ENCODE measurements at regions not wholly inside any gene's neighbourhood (a gene's known extent, or its start where the extent isn't known, plus 50 kb on each side); places are given as distances from the start of the nearest gene placed in this dataset.

GRCh38 chr9:20083390-20083789, 294.6 kb upstream of the SLC24A2 start:
- Histone ChIP-seq H2BK15ac (replicated peaks; ENCODE audit: low read depth) (no peak overlapping the region), H3K4me2 (ENCODE audit: low read length) (no peak overlapping the region), H3K27me3 (ENCODE audit: insufficient read depth, low read length, poor library complexity) (no peaks in the 10 kb centered on the region), H4K8ac (ENCODE audit: low read depth, low read length) (no peak overlapping the region), H3K18ac (ENCODE audit: low read length) (no peak overlapping the region), H3K36me3 (ENCODE audit: control insufficient read depth, insufficient read depth, low read length) (no peaks in the 10 kb centered on the region), H3K4me1 (ENCODE audit: control insufficient read depth, low read depth, low read length) (no peaks in the 10 kb centered on the region), H3K4ac (ENCODE audit: low read depth, low read length) (no peak overlapping the region), H3K27ac (ENCODE audit: low read depth, low read length) (no peak overlapping the region), H3K56ac (ENCODE audit: low read length) (no peak overlapping the region), H3K23ac (ENCODE audit: low read length) (no peak overlapping the region), H4K5ac (ENCODE audit: low read length) (no peak overlapping the region), H2AK5ac (ENCODE audit: low read length) (no peak overlapping the region), H3K79me2 (ENCODE audit: control insufficient read depth, insufficient read depth, low read length) (no peaks in the 10 kb centered on the region), H3K9ac (ENCODE audit: low read length) (no peak overlapping the region), H3K4me3 (ENCODE audit: low read length) (no peak overlapping the region), H3K79me1 (ENCODE audit: low read length) (no peaks in the 10 kb centered on the region), H2BK120ac (ENCODE audit: low read depth, low read length) (no peak overlapping the region), H2BK5ac (ENCODE audit: low read length) (no peak overlapping the region)
- no CpG with 5 or more reads among the region's 4 CpGs for WGBS (ENCODE audit: extremely low coverage, insufficient coverage, low lambda C conversion rate)
- DNase-seq = no peak

GRCh38 chr9:20082831-20083230, 294.0 kb upstream of the SLC24A2 start:
- no peak overlapping the region for H3K9ac ChIP-seq (ENCODE audit: low read length)
- H3K79me2 ChIP-seq (ENCODE audit: control insufficient read depth, insufficient read depth, low read length) = no peaks in the 10 kb centered on the region
- no peak overlapping the region for H3K4ac ChIP-seq (ENCODE audit: low read depth, low read length)
- no CpG with 5 or more reads among the region's 1 CpG for WGBS (ENCODE audit: extremely low coverage, insufficient coverage, low lambda C conversion rate)
- no peak overlapping the region for H3K4me2 ChIP-seq (ENCODE audit: low read length)
- no peaks in the 10 kb centered on the region for H3K4me1 ChIP-seq (ENCODE audit: control insufficient read depth, low read depth, low read length)
- H2BK120ac ChIP-seq (ENCODE audit: low read depth, low read length) = no peak overlapping the region
- H3K36me3 ChIP-seq (ENCODE audit: control insufficient read depth, insufficient read depth, low read length) = no peaks in the 10 kb centered on the region
- H2AK5ac ChIP-seq (ENCODE audit: low read length) = no peak overlapping the region
- no peak overlapping the region for H2BK15ac ChIP-seq (replicated peaks; ENCODE audit: low read depth)
- no peak overlapping the region for H3K4me3 ChIP-seq (ENCODE audit: low read length)
- no peak overlapping the region for H4K8ac ChIP-seq (ENCODE audit: low read depth, low read length)
- no peak overlapping the region for H2BK5ac ChIP-seq (ENCODE audit: low read length)
- no peak overlapping the region for H3K56ac ChIP-seq (ENCODE audit: low read length)
- H3K18ac ChIP-seq (ENCODE audit: low read length) = no peak overlapping the region
- H3K23ac ChIP-seq (ENCODE audit: low read length) = no peak overlapping the region
- DNase-seq = no peak
- no peak overlapping the region for H3K27ac ChIP-seq (ENCODE audit: low read depth, low read length)
- no peak overlapping the region for H4K5ac ChIP-seq (ENCODE audit: low read length)
- H3K27me3 ChIP-seq (ENCODE audit: insufficient read depth, low read length, poor library complexity) = no peaks in the 10 kb centered on the region
- H3K79me1 ChIP-seq (ENCODE audit: low read length) = no peaks in the 10 kb centered on the region

- H3K27ac ChIP-seq (ENCODE audit: low read depth, low read length) = no peak overlapping the region
- H2BK120ac ChIP-seq (ENCODE audit: low read depth, low read length) = no peak overlapping the region
- H3K4me2 ChIP-seq (ENCODE audit: low read length) = no peak overlapping the region
- no peak overlapping the region for H3K9ac ChIP-seq (ENCODE audit: low read length)
- H2BK5ac ChIP-seq (ENCODE audit: low read length) = no peak overlapping the region
- H3K18ac ChIP-seq (ENCODE audit: low read length) = no peak overlapping the region
- H3K4me1 ChIP-seq (ENCODE audit: control insufficient read depth, low read depth, low read length) = no peaks in the 10 kb centered on the region
- no peak overlapping the region for H3K56ac ChIP-seq (ENCODE audit: low read length)
- no peak overlapping the region for H4K8ac ChIP-seq (ENCODE audit: low read depth, low read length)
- H3K79me2 ChIP-seq (ENCODE audit: control insufficient read depth, insufficient read depth, low read length) = no peaks in the 10 kb centered on the region
- no peak overlapping the region for H2AK5ac ChIP-seq (ENCODE audit: low read length)
- no peak overlapping the region for H3K4me3 ChIP-seq (ENCODE audit: low read length)
- no peak overlapping the region for H2BK15ac ChIP-seq (replicated peaks; ENCODE audit: low read depth)
- no peaks in the 10 kb centered on the region for H3K27me3 ChIP-seq (ENCODE audit: insufficient read depth, low read length, poor library complexity)
- no CpG with 5 or more reads among the region's 3 CpGs for WGBS (ENCODE audit: extremely low coverage, insufficient coverage, low lambda C conversion rate)
- H3K79me1 ChIP-seq (ENCODE audit: low read length) = no peaks in the 10 kb centered on the region
- DNase-seq = no peak
- H3K23ac ChIP-seq (ENCODE audit: low read length) = no peak overlapping the region
- H3K36me3 ChIP-seq (ENCODE audit: control insufficient read depth, insufficient read depth, low read length) = no peaks in the 10 kb centered on the region
- H4K5ac ChIP-seq (ENCODE audit: low read length) = no peak overlapping the region
- H3K4ac ChIP-seq (ENCODE audit: low read depth, low read length) = no peak overlapping the region
Measured at GRCh38 chr9:20082406-20082805, 293.6 kb upstream of the SLC24A2 start.

- no peak overlapping the region for H2BK15ac ChIP-seq (replicated peaks; ENCODE audit: low read depth)
- no peak overlapping the region for H4K5ac ChIP-seq (ENCODE audit: low read length)
- no peak overlapping the region for H3K4me2 ChIP-seq (ENCODE audit: low read length)
- H3K56ac ChIP-seq (ENCODE audit: low read length) = no peak overlapping the region
- H3K4me1 ChIP-seq (ENCODE audit: control insufficient read depth, low read depth, low read length) = no peaks in the 10 kb centered on the region
- no peak overlapping the region for H3K23ac ChIP-seq (ENCODE audit: low read length)
- no peak overlapping the region for H4K8ac ChIP-seq (ENCODE audit: low read depth, low read length)
- no peak overlapping the region for H2BK120ac ChIP-seq (ENCODE audit: low read depth, low read length)
- H3K36me3 ChIP-seq (ENCODE audit: control insufficient read depth, insufficient read depth, low read length) = no peaks in the 10 kb centered on the region
- no peak overlapping the region for H3K4me3 ChIP-seq (ENCODE audit: low read length)
- H3K9ac ChIP-seq (ENCODE audit: low read length) = no peak overlapping the region
- no peaks in the 10 kb centered on the region for H3K79me1 ChIP-seq (ENCODE audit: low read length)
- H2BK5ac ChIP-seq (ENCODE audit: low read length) = no peak overlapping the region
- H3K27me3 ChIP-seq (ENCODE audit: insufficient read depth, low read length, poor library complexity) = no peaks in the 10 kb centered on the region
- H3K79me2 ChIP-seq (ENCODE audit: control insufficient read depth, insufficient read depth, low read length) = no peaks in the 10 kb centered on the region
- no peak for DNase-seq
- H3K4ac ChIP-seq (ENCODE audit: low read depth, low read length) = no peak overlapping the region
- no peak overlapping the region for H3K27ac ChIP-seq (ENCODE audit: low read depth, low read length)
- H3K18ac ChIP-seq (ENCODE audit: low read length) = no peak overlapping the region
- no peak overlapping the region for H2AK5ac ChIP-seq (ENCODE audit: low read length)
Measured at GRCh38 chr9:20078246-20078645, 289.4 kb upstream of the SLC24A2 start.

- Histone ChIP-seq H2AK5ac (ENCODE audit: low read length) (no peak overlapping the region), H3K9ac (ENCODE audit: low read length) (no peak overlapping the region), H3K4me3 (ENCODE audit: low read length) (no peak overlapping the region), H3K18ac (ENCODE audit: low read length) (no peak overlapping the region), H3K4ac (ENCODE audit: low read depth, low read length) (no peak overlapping the region), H2BK5ac (ENCODE audit: low read length) (no peak overlapping the region), H3K79me2 (ENCODE audit: control insufficient read depth, insufficient read depth, low read length) (no peaks in the 10 kb centered on the region), H3K4me2 (ENCODE audit: low read length) (no peak overlapping the region), H4K8ac (ENCODE audit: low read depth, low read length) (no peak overlapping the region), H3K36me3 (ENCODE audit: control insufficient read depth, insufficient read depth, low read length) (no peaks in the 10 kb centered on the region), H3K56ac (ENCODE audit: low read length) (no peak overlapping the region), H3K27me3 (ENCODE audit: insufficient read depth, low read length, poor library complexity) (no peaks in the 10 kb centered on the region), H4K5ac (ENCODE audit: low read length) (no peak overlapping the region), H3K23ac (ENCODE audit: low read length) (no peak overlapping the region), H3K4me1 (ENCODE audit: control insufficient read depth, low read depth, low read length) (no peaks in the 10 kb centered on the region), H2BK15ac (replicated peaks; ENCODE audit: low read depth) (no peak overlapping the region), H3K79me1 (ENCODE audit: low read length) (no peaks in the 10 kb centered on the region), H2BK120ac (ENCODE audit: low read depth, low read length) (no peak overlapping the region), H3K27ac (ENCODE audit: low read depth, low read length) (no peak overlapping the region)
- no CpG with 5 or more reads among the region's 1 CpG for WGBS (ENCODE audit: extremely low coverage, insufficient coverage, low lambda C conversion rate)
- DNase-seq = no peak
Measured at GRCh38 chr9:20074291-20074690, 285.5 kb upstream of the SLC24A2 start.

- H3K27me3 ChIP-seq (ENCODE audit: insufficient read depth, low read length, poor library complexity) = no peaks in the 10 kb centered on the region
- no peak overlapping the region for H3K4me2 ChIP-seq (ENCODE audit: low read length)
- no peak overlapping the region for H3K27ac ChIP-seq (ENCODE audit: low read depth, low read length)
- H2BK5ac ChIP-seq (ENCODE audit: low read length) = no peak overlapping the region
- H3K4me1 ChIP-seq (ENCODE audit: control insufficient read depth, low read depth, low read length) = no peaks in the 10 kb centered on the region
- H3K36me3 ChIP-seq (ENCODE audit: control insufficient read depth, insufficient read depth, low read length) = no peaks in the 10 kb centered on the region
- no peak overlapping the region for H2AK5ac ChIP-seq (ENCODE audit: low read length)
- H3K79me1 ChIP-seq (ENCODE audit: low read length) = no peaks in the 10 kb centered on the region
- DNase-seq = no peak
- H3K23ac ChIP-seq (ENCODE audit: low read length) = no peak overlapping the region
- no peak overlapping the region for H3K18ac ChIP-seq (ENCODE audit: low read length)
- H3K4me3 ChIP-seq (ENCODE audit: low read length) = no peak overlapping the region
- no peak overlapping the region for H3K56ac ChIP-seq (ENCODE audit: low read length)
- no peak overlapping the region for H3K9ac ChIP-seq (ENCODE audit: low read length)
- no peak overlapping the region for H4K5ac ChIP-seq (ENCODE audit: low read length)
- H3K4ac ChIP-seq (ENCODE audit: low read depth, low read length) = no peak overlapping the region
- H4K8ac ChIP-seq (ENCODE audit: low read depth, low read length) = no peak overlapping the region
- no CpG with 5 or more reads among the region's 3 CpGs for WGBS (ENCODE audit: extremely low coverage, insufficient coverage, low lambda C conversion rate)
- H3K79me2 ChIP-seq (ENCODE audit: control insufficient read depth, insufficient read depth, low read length) = no peaks in the 10 kb centered on the region
- H2BK120ac ChIP-seq (ENCODE audit: low read depth, low read length) = no peak overlapping the region
- no peak overlapping the region for H2BK15ac ChIP-seq (replicated peaks; ENCODE audit: low read depth)
Measured at GRCh38 chr9:20070336-20070735, 281.5 kb upstream of the SLC24A2 start.

Measured in mesendoderm (in vitro differentiated cells).